ENCODE measurements at regions not wholly inside any gene's neighbourhood (a gene's known extent, or its start where the extent isn't known, plus 50 kb on each side); places are given as distances from the start of the nearest gene placed in this dataset.

DNA sequence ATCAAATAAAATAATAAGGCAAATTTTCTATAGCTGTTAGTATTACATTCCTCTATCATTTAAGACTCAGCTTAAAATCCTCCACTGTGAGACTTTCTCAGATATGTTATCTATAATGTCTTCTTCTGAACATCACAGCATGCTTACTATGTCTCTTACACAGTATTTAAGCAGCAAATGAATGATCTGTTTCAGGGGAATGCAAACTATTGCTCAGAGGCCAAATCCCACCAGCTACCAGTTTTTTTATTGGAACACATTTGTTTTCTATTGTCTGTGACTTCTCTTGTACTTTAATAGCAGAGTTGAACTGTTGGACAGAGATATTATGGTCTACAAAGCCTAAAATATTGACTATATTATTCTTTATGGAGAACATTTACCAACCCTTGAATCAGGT, 59.6 kb downstream of the C3orf38 start:
- no peaks in the 10 kb centered on the region for H3K4me1 Mint-ChIP-seq (ENCODE audit: low read depth)
- no peaks in the 10 kb centered on the region for H3K36me3 Mint-ChIP-seq (ENCODE audit: low read depth)
- H3K27me3 Mint-ChIP-seq (ENCODE audit: low read depth), result peaks cover 2% of the 10 kb centered on the region
- intact Hi-C loops (cut with micrococcal nuclease), result no loop called here
- no peak overlapping the region for H3K27ac Mint-ChIP-seq
- H3K9me3 Mint-ChIP-seq, result no peaks in the 10 kb centered on the region
- no peak for DNase-seq (ENCODE audit: low spot score)
- H3K4me3 Mint-ChIP-seq (ENCODE audit: low read depth), result no peak overlapping the region

GRCh38 chr3:88211096-88211890, 61.5 kb downstream of the C3orf38 start:
- Mint-ChIP-seq H3K36me3 (ENCODE audit: low read depth) (no peaks in the 10 kb centered on the region), H3K9me3 (no peaks in the 10 kb centered on the region), H3K4me1 (ENCODE audit: low read depth) (no peaks in the 10 kb centered on the region), H3K27ac (no peak overlapping the region), H3K27me3 (ENCODE audit: low read depth) (no peaks in the 10 kb centered on the region), H3K4me3 (ENCODE audit: low read depth) (no peak overlapping the region)
- intact Hi-C loops (cut with micrococcal nuclease), result no loop called here
- no peak for DNase-seq (ENCODE audit: low spot score)

DNA sequence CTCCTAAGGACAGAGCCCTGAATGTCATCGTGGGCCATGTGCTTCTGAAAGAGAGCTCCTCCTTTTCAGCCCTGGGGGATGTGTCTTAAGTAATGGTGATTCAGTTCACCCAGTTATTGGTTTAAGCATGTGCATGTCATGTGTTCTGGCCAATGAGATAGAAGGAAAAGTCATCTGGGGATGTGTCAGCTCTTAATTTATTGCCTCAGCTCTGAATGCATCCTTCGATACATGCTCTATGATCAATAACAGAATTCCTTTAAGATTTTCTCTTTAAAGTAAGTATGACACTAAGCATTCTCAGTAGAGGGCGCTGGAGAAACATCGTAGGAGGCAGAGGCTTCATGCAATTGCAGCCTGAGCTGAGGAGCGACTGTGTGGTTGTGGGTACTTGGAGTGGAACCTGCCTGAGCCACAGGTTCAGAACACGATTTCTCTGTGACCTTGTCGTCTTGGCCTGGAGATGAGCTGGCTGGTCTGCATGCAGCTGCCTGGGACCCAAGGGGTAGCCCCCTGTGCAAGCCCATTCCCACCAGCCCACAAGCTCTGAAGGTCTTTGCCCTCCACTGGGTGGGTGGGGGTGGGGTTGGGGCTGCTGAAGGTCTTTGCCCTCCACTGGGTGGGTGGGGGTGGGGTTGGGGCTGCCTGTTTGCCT, 69.5 kb downstream of the C3orf38 start:
- intact Hi-C loops (cut with micrococcal nuclease), result loop anchor here (5.0 kb wide), 1 partner anchor 878 kb away; no protein-coding TSS in a partner anchor
- no peak overlapping the region for H3K4me3 Mint-ChIP-seq (ENCODE audit: low read depth)
- no peak for DNase-seq (ENCODE audit: low spot score)
- no peaks in the 10 kb centered on the region for H3K36me3 Mint-ChIP-seq (ENCODE audit: low read depth)
- no peaks in the 10 kb centered on the region for H3K27me3 Mint-ChIP-seq (ENCODE audit: low read depth)
- H3K4me1 Mint-ChIP-seq (ENCODE audit: low read depth), result no peaks in the 10 kb centered on the region
- H3K9me3 Mint-ChIP-seq, result no peaks in the 10 kb centered on the region
- no peak overlapping the region for H3K27ac Mint-ChIP-seq

DNA sequence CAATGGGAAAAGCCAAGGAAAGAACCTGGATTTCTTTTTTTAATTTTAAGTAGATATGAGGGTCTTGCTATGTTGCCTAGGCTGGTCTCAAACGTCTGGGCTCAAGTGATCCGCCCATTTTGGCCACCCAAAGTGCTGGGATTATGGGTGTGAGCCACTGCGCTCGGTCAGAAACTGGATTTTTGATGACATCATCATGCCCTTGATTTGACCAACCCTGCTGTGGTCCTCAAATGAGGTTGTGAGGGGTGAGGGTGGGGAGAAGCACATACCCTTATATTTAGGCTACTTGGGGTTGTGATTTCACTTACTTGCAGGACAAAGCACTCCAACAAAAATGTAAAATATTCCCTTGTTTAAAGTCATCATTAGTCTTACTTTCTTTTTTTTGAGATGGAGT, 70.4 kb downstream of the C3orf38 start:
- Mint-ChIP-seq H3K4me1 (ENCODE audit: low read depth) (no peaks in the 10 kb centered on the region), H3K36me3 (ENCODE audit: low read depth) (no peaks in the 10 kb centered on the region), H3K4me3 (ENCODE audit: low read depth) (no peak overlapping the region), H3K27me3 (ENCODE audit: low read depth) (no peaks in the 10 kb centered on the region), H3K27ac (no peak overlapping the region), H3K9me3 (no peaks in the 10 kb centered on the region)
- intact Hi-C loops (cut with micrococcal nuclease), result no loop called here
- DNase-seq (ENCODE audit: low spot score), result no peak

DNA sequence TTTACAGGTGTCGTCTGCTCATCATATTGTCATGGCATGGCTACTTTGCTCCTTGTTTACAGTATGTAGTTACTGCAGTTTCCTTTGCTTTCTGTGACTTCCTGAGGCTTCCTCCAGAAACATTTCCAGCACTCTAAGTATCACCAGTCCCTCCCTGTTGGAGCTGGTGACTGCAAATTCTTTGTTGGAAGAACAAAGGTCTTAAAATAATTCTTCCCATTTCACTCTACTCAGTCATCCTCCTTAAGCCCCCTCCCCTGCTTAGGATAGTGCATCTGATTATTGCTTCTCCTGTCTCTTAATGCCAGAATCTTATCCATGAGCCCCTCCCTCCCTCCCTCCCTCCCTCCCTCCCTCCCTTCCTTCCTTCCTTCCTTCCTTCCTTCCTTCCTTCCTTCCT, 72.0 kb downstream of the C3orf38 start:
- H3K36me3 Mint-ChIP-seq (ENCODE audit: low read depth), result no peaks in the 10 kb centered on the region
- intact Hi-C loops (cut with micrococcal nuclease), result no loop called here
- H3K4me3 Mint-ChIP-seq (ENCODE audit: low read depth), result no peak overlapping the region
- H3K27me3 Mint-ChIP-seq (ENCODE audit: low read depth), result no peaks in the 10 kb centered on the region
- no peak overlapping the region for H3K27ac Mint-ChIP-seq
- no peaks in the 10 kb centered on the region for H3K4me1 Mint-ChIP-seq (ENCODE audit: low read depth)
- no peak for DNase-seq (ENCODE audit: low spot score)
- no peaks in the 10 kb centered on the region for H3K9me3 Mint-ChIP-seq

GRCh38 chr3:88222343-88222742, 72.6 kb downstream of the C3orf38 start:
- H3K27me3 Mint-ChIP-seq (ENCODE audit: low read depth), result no peaks in the 10 kb centered on the region
- no peak for DNase-seq (ENCODE audit: low spot score)
- H3K4me3 Mint-ChIP-seq (ENCODE audit: low read depth), result no peak overlapping the region
- no peaks in the 10 kb centered on the region for H3K4me1 Mint-ChIP-seq (ENCODE audit: low read depth)
- H3K9me3 Mint-ChIP-seq, result no peaks in the 10 kb centered on the region
- no peaks in the 10 kb centered on the region for H3K36me3 Mint-ChIP-seq (ENCODE audit: low read depth)
- intact Hi-C loops (cut with micrococcal nuclease), result no loop called here
- H3K27ac Mint-ChIP-seq, result no peak overlapping the region

- Mint-ChIP-seq H3K4me1 (ENCODE audit: low read depth) (no peaks in the 10 kb centered on the region), H3K4me3 (ENCODE audit: low read depth) (no peak overlapping the region), H3K36me3 (ENCODE audit: low read depth) (no peaks in the 10 kb centered on the region), H3K27me3 (ENCODE audit: low read depth) (no peaks in the 10 kb centered on the region), H3K9me3 (no peaks in the 10 kb centered on the region), H3K27ac (no peak overlapping the region)
- intact Hi-C loops (cut with micrococcal nuclease), result no loop called here
- no peak for DNase-seq (ENCODE audit: low spot score)
Measured at GRCh38 chr3:88225326-88226008, 75.7 kb downstream of the C3orf38 start.

GRCh38 chr3:88226910-88227309, 77.2 kb downstream of the C3orf38 start:
- Mint-ChIP-seq H3K9me3 (no peaks in the 10 kb centered on the region), H3K27ac (no peak overlapping the region)

DNA sequence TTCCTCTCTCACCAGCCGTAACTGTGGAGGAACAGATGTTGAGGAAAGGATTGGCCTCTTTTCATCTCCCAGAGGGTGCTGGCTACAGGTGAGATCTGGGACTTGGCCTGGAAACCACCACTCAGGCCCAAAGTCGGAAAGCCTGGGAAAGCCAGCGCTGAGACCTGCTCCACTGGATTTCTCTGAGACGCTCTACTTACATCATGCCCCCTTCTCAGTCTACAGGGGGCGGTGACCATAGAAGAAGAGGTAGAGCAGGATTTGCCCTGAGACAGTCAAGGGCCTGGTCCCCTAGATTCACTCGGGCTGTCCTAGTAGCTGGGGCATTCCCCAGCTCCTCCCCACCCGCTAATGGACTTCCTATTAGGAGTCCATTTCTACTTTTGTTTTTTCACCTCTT, 80.9 kb downstream of the C3orf38 start:
- Mint-ChIP-seq H3K27me3 (ENCODE audit: low read depth) (no peaks in the 10 kb centered on the region), H3K4me1 (ENCODE audit: low read depth) (no peaks in the 10 kb centered on the region), H3K4me3 (ENCODE audit: low read depth) (no peak overlapping the region), H3K27ac (no peak overlapping the region), H3K36me3 (ENCODE audit: low read depth) (no peaks in the 10 kb centered on the region), H3K9me3 (no peaks in the 10 kb centered on the region)
- intact Hi-C loops (cut with micrococcal nuclease), result no loop called here
- DNase-seq (ENCODE audit: low spot score), result no peak

More at GRCh38 chr3:88226910-88227309, 77.2 kb downstream of the C3orf38 start:
- no peak for DNase-seq (ENCODE audit: low spot score)
- no peaks in the 10 kb centered on the region for H3K36me3 Mint-ChIP-seq (ENCODE audit: low read depth)
- no peaks in the 10 kb centered on the region for H3K27me3 Mint-ChIP-seq (ENCODE audit: low read depth)
- intact Hi-C loops (cut with micrococcal nuclease), result no loop called here
- no peaks in the 10 kb centered on the region for H3K4me1 Mint-ChIP-seq (ENCODE audit: low read depth)
- H3K4me3 Mint-ChIP-seq (ENCODE audit: low read depth), result no peak overlapping the region

GRCh38 chr3:88231207-88231606, 81.4 kb downstream of the C3orf38 start:
- intact Hi-C loops (cut with micrococcal nuclease), result no loop called here
- no peak for DNase-seq (ENCODE audit: low spot score)
- no peak overlapping the region for H3K27ac Mint-ChIP-seq
- H3K4me3 Mint-ChIP-seq (ENCODE audit: low read depth), result no peak overlapping the region
- no peaks in the 10 kb centered on the region for H3K36me3 Mint-ChIP-seq (ENCODE audit: low read depth)
- H3K9me3 Mint-ChIP-seq, result no peaks in the 10 kb centered on the region
- H3K27me3 Mint-ChIP-seq (ENCODE audit: low read depth), result no peaks in the 10 kb centered on the region
- H3K4me1 Mint-ChIP-seq (ENCODE audit: low read depth), result no peaks in the 10 kb centered on the region

DNA sequence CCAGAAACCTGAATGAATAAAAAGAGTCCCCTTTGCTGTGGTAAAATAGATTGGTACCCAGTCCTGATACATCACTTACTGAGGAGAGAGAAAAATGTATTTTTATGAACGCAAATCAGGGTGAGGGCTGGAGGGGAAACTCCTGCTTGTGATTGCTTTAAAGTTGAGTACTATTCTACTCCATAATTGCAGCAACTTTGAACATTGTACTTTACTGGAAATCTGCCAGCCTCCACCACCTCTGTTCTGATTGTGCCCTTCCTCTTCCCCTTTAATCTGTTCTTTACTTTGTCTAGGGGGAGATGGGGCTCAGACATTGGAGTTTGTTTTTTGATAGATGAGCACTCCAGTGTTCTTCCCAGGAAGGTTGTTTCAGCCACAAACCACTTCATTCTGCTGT, 81.9 kb downstream of the C3orf38 start:
- no peak overlapping the region for H3K27ac Mint-ChIP-seq
- DNase-seq (ENCODE audit: low spot score), result no peak
- H3K9me3 Mint-ChIP-seq, result no peaks in the 10 kb centered on the region
- H3K27me3 Mint-ChIP-seq (ENCODE audit: low read depth), result no peaks in the 10 kb centered on the region
- intact Hi-C loops (cut with micrococcal nuclease), result no loop called here
- H3K36me3 Mint-ChIP-seq (ENCODE audit: low read depth), result no peaks in the 10 kb centered on the region
- H3K4me3 Mint-ChIP-seq (ENCODE audit: low read depth), result no peak overlapping the region
- H3K4me1 Mint-ChIP-seq (ENCODE audit: low read depth), result no peaks in the 10 kb centered on the region

DNA sequence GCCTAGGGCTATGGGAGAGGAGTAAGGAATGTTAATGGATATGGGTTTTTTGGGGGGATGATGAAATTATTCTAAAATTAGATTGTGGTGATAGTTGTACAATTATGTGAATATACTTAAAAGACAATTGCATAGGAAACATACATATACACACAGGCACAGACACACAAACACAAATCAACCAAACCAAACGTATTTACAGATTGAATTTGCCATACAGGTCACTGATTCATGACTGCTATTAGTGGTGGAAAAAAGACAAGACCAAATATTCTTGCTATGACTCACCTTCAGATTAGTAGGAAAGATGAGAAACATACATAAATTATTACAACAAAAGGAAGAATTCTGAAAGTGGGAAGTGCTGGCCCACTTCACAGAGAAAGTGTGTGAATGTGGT, 85.3 kb downstream of the C3orf38 start:
- peaks cover 2% of the 10 kb centered on the region for H3K27me3 Mint-ChIP-seq (ENCODE audit: low read depth)
- H3K36me3 Mint-ChIP-seq (ENCODE audit: low read depth), result no peaks in the 10 kb centered on the region
- no peak overlapping the region for H3K4me3 Mint-ChIP-seq (ENCODE audit: low read depth)
- no peaks in the 10 kb centered on the region for H3K4me1 Mint-ChIP-seq (ENCODE audit: low read depth)
- no peak for DNase-seq (ENCODE audit: low spot score)
- H3K9me3 Mint-ChIP-seq, result no peaks in the 10 kb centered on the region
- H3K27ac Mint-ChIP-seq, result no peak overlapping the region
- intact Hi-C loops (cut with micrococcal nuclease), result no loop called here

- no peak overlapping the region for H3K4me3 Mint-ChIP-seq (ENCODE audit: low read depth)
- no peak for DNase-seq (ENCODE audit: low spot score)
- peaks cover 9% of the 10 kb centered on the region for H3K9me3 Mint-ChIP-seq
- H3K4me1 Mint-ChIP-seq (ENCODE audit: low read depth), result no peaks in the 10 kb centered on the region
- intact Hi-C loops (cut with micrococcal nuclease), result no loop called here
- H3K27me3 Mint-ChIP-seq (ENCODE audit: low read depth), result peaks cover 2% of the 10 kb centered on the region
- H3K27ac Mint-ChIP-seq, result no peak overlapping the region
- H3K36me3 Mint-ChIP-seq (ENCODE audit: low read depth), result no peaks in the 10 kb centered on the region
Measured at GRCh38 chr3:88239870-88240269, 90.1 kb downstream of the C3orf38 start.

Measured in activated T-helper 2 cell treated with anti-CD3 and anti-CD28 coated beads, Interferon-gamma antibody, Interleukin-2, Interleukin-4, amounts not matched to agents 10 μg/mL and 5 μg/mL and 100 μg/mL, durations not matched to agents 14 hours and 24 hours and 36 hours (primary cell).